ENCODE measurements at regions not wholly inside any gene's neighbourhood (a gene's known extent, or its start where the extent isn't known, plus 50 kb on each side); places are given as distances from the start of the nearest gene placed in this dataset.

- H3K27ac ChIP-seq, result no peak overlapping the region
- TF ChIP-seq, protein P1, sequence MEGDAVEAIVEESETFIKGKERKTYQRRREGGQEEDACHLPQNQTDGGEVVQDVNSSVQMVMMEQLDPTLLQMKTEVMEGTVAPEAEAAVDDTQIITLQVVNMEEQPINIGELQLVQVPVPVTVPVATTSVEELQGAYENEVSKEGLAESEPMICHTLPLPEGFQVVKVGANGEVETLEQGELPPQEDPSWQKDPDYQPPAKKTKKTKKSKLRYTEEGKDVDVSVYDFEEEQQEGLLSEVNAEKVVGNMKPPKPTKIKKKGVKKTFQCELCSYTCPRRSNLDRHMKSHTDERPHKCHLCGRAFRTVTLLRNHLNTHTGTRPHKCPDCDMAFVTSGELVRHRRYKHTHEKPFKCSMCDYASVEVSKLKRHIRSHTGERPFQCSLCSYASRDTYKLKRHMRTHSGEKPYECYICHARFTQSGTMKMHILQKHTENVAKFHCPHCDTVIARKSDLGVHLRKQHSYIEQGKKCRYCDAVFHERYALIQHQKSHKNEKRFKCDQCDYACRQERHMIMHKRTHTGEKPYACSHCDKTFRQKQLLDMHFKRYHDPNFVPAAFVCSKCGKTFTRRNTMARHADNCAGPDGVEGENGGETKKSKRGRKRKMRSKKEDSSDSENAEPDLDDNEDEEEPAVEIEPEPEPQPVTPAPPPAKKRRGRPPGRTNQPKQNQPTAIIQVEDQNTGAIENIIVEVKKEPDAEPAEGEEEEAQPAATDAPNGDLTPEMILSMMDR (IDR thresholded peaks at IDR 0.05), result no peak
- no peak for TF ChIP-seq ZFX (IDR thresholded peaks at IDR 0.05; ENCODE audit: borderline replicate concordance)
These were observed 342.5 kb downstream of the TEX29 start for GRCh38 chr13:111662895-111663294.

GRCh38 chr13:111663505-111663904 is 343.1 kb downstream of the TEX29 start:
- TF ChIP-seq, protein P1 (IDR thresholded peaks at IDR 0.05), result no peak
- H3K27ac ChIP-seq, result no peak overlapping the region

DNA sequence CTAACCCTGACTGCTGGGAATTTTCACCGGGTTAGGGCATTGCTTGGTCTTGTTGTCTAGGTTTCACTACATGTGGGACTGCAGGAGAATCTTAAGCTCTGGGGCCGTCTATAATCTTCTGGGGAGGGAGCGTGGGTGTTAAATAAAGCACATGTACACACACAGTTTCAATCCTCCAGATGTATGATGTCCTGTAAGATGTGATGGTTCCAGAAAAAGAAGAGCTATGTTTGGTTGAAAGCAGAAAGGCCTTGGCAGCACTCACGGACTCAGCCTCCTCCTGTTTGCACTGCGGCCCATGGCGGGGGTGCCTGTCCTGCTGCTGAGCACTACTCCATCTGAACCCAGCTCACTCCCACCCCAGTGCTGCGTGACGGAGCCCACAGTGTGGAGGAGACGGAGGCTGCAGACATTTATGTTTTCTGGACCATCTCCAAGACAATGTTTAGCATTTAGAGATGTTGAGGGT is 343.5 kb downstream of the TEX29 start:
- H3K27ac ChIP-seq, result no peak overlapping the region

DNA sequence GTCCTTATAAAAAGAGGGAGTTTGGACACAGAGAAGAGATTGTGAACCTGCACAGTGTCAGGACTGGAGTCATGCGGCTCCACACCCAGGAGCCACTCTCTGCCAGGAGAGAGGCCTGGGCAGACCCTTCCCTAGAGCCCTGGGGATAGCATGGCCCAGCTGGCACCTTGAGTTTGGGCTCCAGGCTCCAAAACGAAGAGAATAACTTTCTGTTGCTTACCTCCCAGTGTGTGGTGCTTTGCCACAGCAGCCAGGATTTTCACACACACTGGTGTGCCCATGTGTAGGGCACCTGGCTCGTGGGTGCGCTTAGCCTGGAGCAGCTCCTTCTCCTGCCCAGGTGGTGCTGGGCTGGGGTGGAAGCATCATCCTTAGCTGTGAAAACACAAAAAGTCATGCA is 344.3 kb downstream of the TEX29 start:
- no peak overlapping the region for H3K27ac ChIP-seq
- TF ChIP-seq, protein P1 (IDR thresholded peaks at IDR 0.05), result no peak
- no peak for TF ChIP-seq ZFX (IDR thresholded peaks at IDR 0.05; ENCODE audit: borderline replicate concordance)

More for the DNA sequence above, 343.5 kb downstream of the TEX29 start:
- no peak for TF ChIP-seq ZFX (IDR thresholded peaks at IDR 0.05; ENCODE audit: borderline replicate concordance)
- TF ChIP-seq, protein P1 (IDR thresholded peaks at IDR 0.05), result no peak

DNA sequence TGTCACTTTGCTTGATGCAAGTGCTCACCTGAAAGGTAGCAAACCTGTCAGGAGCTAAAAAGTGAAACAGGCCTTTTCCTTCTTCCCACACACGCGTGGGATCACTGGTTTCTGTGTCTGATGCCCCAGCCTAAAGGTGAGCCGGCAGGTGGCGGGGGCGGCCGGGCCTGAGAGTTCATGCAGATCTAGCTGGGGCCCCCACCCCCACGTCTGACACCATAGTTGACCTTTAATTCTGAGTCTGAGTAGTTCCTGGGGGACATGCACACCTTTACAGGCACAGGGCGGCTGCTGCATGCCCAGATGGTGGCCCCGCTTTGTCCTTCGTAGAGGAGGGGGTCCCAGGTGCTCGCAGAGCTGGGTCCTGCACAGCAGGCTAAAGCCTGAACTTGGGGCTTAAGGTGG is 345.3 kb downstream of the TEX29 start:
- no peak overlapping the region for H3K27ac ChIP-seq
- TF ChIP-seq ZFX (IDR thresholded peaks at IDR 0.05; ENCODE audit: borderline replicate concordance), result no peak
- TF ChIP-seq, protein P1 (IDR thresholded peaks at IDR 0.05), result no peak

DNA sequence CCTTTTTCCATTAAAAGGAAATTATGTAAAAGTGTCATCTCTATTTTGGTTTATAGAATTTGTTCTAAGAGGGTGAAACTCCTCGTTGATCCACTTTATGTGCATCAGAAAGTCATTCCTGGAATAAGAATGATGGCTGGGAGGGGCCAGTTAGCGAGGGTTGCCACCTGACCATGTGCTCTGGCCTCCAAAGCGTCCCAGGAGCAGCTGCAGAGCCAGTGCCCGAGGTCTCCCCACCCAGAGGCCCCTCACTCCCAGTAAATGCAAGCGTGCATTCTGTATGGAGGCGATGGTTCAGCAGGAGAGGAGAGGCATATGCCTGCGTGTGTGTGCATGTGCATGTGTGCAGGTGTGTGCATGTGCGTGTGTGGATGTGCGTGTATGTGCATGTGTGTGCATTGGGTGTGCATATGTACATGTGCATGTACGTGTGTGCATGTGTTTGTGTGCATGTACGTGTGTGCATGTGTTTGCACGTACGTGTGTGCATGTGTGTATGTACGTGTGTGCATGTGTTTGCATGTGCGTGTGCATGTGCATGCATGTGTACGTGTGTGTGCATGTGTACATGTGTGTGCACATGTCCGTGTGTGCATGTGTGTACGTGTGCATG is 345.8 kb downstream of the TEX29 start:
- TF ChIP-seq, protein P1 (IDR thresholded peaks at IDR 0.05), result no peak
- TF ChIP-seq ZFX (IDR thresholded peaks at IDR 0.05; ENCODE audit: borderline replicate concordance), result no peak

DNA sequence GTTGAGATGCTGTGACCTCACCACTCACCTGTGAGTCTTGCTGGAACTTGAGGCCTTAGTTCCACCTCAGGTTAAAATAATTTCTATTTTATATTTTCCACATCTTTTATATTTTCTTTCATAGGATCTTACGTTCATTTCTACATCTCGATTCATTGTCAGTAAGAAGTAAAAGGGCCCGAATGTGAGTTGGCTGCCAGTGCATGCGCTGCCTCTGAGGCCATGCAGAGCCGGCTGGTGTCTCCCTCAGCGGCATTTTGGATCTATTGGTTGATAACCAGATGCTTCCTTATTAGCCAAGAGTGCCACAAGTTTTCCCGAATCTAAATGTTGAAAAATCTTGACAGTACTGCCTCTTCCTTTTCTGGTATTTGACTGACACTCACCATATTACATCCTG is 347.3 kb downstream of the TEX29 start:
- no peak overlapping the region for H3K27ac ChIP-seq
- TF ChIP-seq, protein P1 (IDR thresholded peaks at IDR 0.05), result no peak
- no peak for TF ChIP-seq ZFX (IDR thresholded peaks at IDR 0.05; ENCODE audit: borderline replicate concordance)

More for the DNA sequence above, 345.8 kb downstream of the TEX29 start:
- H3K27ac ChIP-seq, result no peak overlapping the region
